GM20000 (cell line): ENCODE measurements at regions not wholly inside any gene's neighbourhood (a gene's known extent, or its start where the extent isn't known, plus 50 kb on each side); places are given as distances from the start of the nearest gene placed in this dataset.
"Not testable (repeated sequence)": the region's sequence is repeated elsewhere in the genome, so short reads cannot be mapped to it uniquely, and the experiment has no call there.

Experiments
- DNase-seq: peaks from one replicate; pipeline ENCODE4 v3.0.0; 2012; ENCODE audit warnings: low spot score
- TF ChIP-seq, protein P1 (sequence below): IDR thresholded peaks from 2 replicates; pipeline ENCODE4 v1.5.1; 2012; ENCODE audit warnings: mild to moderate bottlenecking, control low read depth; ENCODE audit errors: extremely low read depth, missing control alignments

DNA sequence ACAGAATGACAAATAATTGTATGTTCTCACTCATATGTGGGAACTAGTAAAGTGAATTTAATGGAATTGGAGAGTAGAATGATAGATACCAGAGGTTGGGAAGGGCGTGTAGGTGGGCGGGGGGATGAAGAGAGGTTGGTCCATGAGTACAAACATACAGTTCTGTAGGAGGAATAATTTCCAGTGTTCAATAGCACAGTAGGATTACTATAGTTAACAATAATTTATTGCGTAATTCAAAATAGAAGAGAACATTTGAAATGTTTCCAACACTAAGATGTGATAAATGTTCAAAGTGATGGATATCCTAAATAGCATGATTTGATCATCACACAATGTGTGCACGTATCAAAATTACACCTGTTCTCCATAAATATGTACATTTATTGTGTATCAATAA lies 106.2 kb upstream of the IL1RAPL2 start:
- no peak for DNase-seq
- TF ChIP-seq, protein P1, sequence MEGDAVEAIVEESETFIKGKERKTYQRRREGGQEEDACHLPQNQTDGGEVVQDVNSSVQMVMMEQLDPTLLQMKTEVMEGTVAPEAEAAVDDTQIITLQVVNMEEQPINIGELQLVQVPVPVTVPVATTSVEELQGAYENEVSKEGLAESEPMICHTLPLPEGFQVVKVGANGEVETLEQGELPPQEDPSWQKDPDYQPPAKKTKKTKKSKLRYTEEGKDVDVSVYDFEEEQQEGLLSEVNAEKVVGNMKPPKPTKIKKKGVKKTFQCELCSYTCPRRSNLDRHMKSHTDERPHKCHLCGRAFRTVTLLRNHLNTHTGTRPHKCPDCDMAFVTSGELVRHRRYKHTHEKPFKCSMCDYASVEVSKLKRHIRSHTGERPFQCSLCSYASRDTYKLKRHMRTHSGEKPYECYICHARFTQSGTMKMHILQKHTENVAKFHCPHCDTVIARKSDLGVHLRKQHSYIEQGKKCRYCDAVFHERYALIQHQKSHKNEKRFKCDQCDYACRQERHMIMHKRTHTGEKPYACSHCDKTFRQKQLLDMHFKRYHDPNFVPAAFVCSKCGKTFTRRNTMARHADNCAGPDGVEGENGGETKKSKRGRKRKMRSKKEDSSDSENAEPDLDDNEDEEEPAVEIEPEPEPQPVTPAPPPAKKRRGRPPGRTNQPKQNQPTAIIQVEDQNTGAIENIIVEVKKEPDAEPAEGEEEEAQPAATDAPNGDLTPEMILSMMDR, result no peak

DNA sequence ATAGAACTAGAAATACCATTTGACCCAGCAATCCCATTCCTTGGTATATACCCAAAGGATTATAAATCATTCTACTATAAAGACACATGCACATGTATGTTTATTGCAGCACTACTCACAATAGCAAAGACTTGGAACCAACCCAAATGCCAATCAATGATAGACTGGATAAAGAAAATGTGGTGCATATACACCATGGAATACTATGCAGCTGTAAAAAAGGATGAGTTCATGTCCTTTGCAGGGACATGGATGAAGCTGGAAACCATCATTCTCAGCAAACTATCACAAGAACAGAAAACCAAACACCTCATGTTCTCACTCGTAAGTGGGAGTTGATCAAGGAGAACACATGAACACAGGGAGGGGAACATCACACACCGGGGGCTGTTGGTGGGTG lies 108.9 kb upstream of the IL1RAPL2 start:
- not testable (repeated sequence) for DNase-seq

DNA sequence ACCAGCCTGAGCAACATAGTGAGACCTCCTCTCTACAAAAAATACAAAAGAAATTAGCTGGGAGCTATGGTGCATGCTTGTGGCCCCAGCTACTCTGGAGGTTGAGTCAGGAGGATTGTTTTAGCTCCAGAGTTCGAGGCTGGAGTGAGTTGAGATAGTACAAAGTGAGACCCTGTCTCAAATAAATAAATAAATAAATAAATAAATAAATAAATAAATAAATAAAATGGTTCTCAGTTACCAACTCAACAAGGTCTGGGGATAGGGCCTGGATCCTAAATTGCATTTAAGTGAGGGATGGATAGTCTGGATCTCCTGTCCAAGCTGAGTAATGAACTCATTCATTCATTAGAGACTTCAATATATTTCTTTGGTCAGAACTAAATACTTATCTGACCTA lies 115.7 kb upstream of the IL1RAPL2 start:
- no peak for DNase-seq

DNA sequence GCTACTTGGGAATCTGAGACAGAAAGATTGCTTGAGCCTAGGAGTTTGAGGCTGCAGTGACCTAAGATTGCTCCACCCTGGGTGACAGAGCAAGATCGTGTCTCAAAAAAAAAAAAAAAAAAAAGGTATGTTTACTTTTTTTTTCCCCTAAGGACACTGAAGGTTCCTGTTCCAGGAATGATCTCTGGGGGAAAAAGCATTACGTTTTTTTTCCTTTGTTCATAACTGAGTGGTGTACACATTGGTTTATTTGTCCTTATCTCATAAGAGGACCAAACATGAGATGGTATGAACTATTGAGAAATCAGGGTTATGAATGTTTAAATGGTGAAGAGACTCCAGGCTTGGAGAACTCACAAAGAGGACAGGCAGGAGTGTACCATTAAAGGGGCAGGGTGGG lies 120.4 kb upstream of the IL1RAPL2 start:
- TF ChIP-seq, protein P1, result no peak
- DNase-seq, result no peak

More for the DNA sequence above, 115.7 kb upstream of the IL1RAPL2 start:
- TF ChIP-seq, protein P1, result no peak

DNA sequence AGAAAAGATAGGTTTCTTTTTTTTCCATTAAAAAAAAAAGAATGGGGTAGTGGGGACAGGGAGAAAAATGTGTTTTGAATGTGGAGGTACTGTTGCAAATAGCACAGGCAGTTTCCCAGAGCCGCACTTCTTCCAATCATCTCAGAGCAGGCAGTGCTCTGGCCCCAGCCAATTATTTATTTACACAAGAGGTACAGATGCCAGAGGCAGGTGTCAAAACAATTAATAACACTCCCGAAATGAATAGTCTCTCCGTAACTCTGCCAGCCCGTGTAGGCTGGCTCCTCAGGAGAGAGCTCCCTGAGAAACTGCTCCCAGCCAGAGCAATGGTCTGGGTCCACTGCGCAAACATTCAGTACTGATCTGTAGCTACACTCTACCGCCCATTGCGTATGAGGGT lies 130.8 kb upstream of the IL1RAPL2 start:
- no peak for DNase-seq
- TF ChIP-seq, protein P1, result no peak

DNA sequence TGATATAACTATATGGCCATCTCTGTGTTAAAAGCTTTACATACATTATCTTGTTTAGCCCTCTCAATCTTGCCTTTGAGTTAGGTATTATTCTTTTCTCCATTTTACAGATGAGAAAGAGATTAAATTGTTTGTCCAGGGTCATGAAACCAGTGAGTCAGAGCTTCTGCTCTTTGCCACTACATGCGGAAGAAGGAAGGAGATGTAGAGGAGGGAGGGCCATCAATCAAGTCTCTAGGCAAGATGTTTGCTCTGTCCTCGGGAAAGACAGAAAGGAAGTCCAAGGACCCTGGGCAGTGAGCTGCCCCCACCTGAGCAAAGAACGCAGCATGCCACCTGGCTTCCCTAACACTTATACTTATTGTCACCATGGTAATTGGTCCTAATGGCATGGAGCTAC lies 133.7 kb upstream of the IL1RAPL2 start:
- DNase-seq, result no peak
- TF ChIP-seq, protein P1, result no peak

DNA sequence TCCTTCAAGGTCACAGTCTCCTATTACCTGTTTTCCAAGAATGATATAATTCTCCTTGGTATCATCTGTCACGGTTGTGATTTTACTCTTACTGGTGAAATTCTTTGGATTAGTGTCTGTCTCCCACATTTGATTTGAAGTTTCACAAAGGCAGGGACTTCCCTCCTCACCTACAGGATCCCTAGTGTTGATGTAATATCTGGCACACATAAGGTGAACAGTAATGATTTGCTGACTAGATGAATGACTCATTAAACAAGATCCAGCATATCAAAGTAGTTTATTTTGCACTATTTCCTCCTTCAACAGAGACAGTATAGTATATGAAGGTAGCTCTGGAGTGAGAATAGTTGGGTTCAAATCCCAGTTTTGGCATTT lies 135.3 kb upstream of the IL1RAPL2 start:
- TF ChIP-seq, protein P1, result no peak

DNA sequence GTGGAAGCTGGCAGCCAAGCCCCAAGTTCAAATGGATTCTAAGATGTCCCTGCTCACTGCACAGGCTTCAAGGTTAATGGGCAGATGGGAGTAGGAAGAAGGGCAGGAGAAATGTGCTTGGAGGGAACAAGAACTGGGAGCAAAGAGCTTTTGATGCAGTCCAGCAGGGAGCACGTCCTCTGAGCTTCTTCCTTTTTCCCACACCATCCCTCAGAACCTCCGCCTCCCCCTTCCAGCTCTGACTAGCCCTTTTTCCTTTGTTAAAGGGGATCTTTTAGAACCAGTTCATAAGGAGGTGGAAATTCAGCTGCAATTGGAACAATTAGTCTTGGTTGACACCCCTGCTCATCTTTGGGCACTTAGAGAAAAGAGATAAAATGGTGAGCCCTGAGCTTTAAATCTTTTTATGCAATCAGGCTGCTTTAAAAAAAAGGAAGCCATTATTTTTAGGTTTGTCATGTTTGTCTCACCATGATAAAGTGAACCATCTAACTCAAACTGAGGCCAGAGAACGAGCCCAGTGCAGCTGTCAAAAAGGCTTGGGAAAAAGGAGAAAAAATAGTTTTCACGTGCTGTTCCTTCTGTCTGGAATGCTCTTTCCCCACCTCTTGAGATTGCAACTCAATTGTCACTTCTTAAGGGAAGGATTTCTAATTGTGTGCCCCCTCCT lies 135.8 kb upstream of the IL1RAPL2 start:
- no peak for DNase-seq
- TF ChIP-seq, protein P1, result no peak

More for the DNA sequence above, 135.3 kb upstream of the IL1RAPL2 start:
- DNase-seq, result no peak
